IMR-90 (cell line): ENCODE measurements at regions not wholly inside any gene's neighbourhood (a gene's known extent, or its start where the extent isn't known, plus 50 kb on each side); places are given as distances from the start of the nearest gene placed in this dataset.

Source experiments
- ATAC-seq: fragments of 200-7000 bp; cut with Tn5 transposase; 2 replicates; pipeline ENCODE4 v1.9.1; 2020; ENCODE audit warnings: low read depth, mild to moderate bottlenecking, moderate library complexity
- BruUV-seq: library from RNA; stranded (reverse); fragments of 400-500 nt; replicated peaks from 2 replicates; lab custom pipeline; 2021; lab: Mats Ljungman, UMichigan
- CTCF ChIA-PET: fragments of 300-600 bp; formaldehyde crosslinking; extraction: SDS; loops from one replicate; lab custom pipeline; 2021; ENCODE audit warnings: antibody characterized with exemption; lab: Yijun Ruan, JAX
- POLR2A ChIA-PET: fragments of 300-600 bp; sonication (Branson Sonifier 250); formaldehyde crosslinking; loops from one replicate; lab custom pipeline; 2022; ENCODE audit warnings: antibody characterized with exemption; ENCODE audit not compliant: unreplicated experiment; lab: Charles Lee
- DNase-seq: peaks from one replicate; pipeline ENCODE4 v3.0.0; 2013
- H2AFZ ChIP-seq: replicated peaks from 2 replicates; pipeline ENCODE3; 2013; ENCODE audit warnings: low read length, mild to moderate bottlenecking; ENCODE audit not compliant: poor library complexity
- H2AK5ac ChIP-seq: 2 replicates; pipeline ENCODE4 v1.6.1; 2013; ENCODE audit warnings: low read depth, low read length, inconsistent platforms
- H2AK9ac ChIP-seq: replicated peaks from 2 replicates; pipeline ENCODE3; 2013; ENCODE audit warnings: mild to moderate bottlenecking, low read depth, low read length, moderate library complexity; ENCODE audit not compliant: poor library complexity
- H2BK120ac ChIP-seq: 2 replicates; pipeline ENCODE4 v1.6.1; 2013; ENCODE audit warnings: low read depth, low read length, inconsistent platforms
- H2BK15ac ChIP-seq: 3 replicates; pipeline ENCODE4 v1.6.1; 2013; ENCODE audit warnings: low read depth, low read length, inconsistent platforms
- H2BK20ac ChIP-seq: 2 replicates; pipeline ENCODE4 v1.6.1; 2013; ENCODE audit warnings: low read depth, mild to moderate bottlenecking, inconsistent platforms, low read length, moderate library complexity
- H2BK5ac ChIP-seq: 2 replicates; pipeline ENCODE4 v1.6.1; 2013; ENCODE audit warnings: mild to moderate bottlenecking, low read depth, low read length, inconsistent platforms; ENCODE audit not compliant: poor library complexity, severe bottlenecking
- H3K14ac ChIP-seq: replicated peaks from 2 replicates; pipeline ENCODE4 v1.6.1; 2013; ENCODE audit warnings: low read depth, low read length, inconsistent platforms
- H3K18ac ChIP-seq: 2 replicates; pipeline ENCODE4 v1.6.1; 2013; ENCODE audit warnings: low read depth, low read length, control low read depth
- H3K23ac ChIP-seq: 2 replicates; pipeline ENCODE4 v1.6.1; 2013; ENCODE audit warnings: low read depth, low read length, inconsistent platforms
- H3K27ac ChIP-seq: 2 replicates; pipeline ENCODE4 v1.5.1; 2013; ENCODE audit warnings: mild to moderate bottlenecking, control low read depth, low read length; ENCODE audit not compliant: insufficient read depth
- H3K27me3 ChIP-seq: 2 replicates; pipeline ENCODE4 v1.6.1; 2013; ENCODE audit warnings: low read length; ENCODE audit not compliant: control insufficient read depth, insufficient read depth
- H3K36me3 ChIP-seq: 2 replicates; pipeline ENCODE4 v1.6.1; 2013; ENCODE audit warnings: low read length, mixed read lengths; ENCODE audit not compliant: control insufficient read depth, insufficient read depth
- H3K4ac ChIP-seq: 2 replicates; pipeline ENCODE4 v1.6.1; 2013; ENCODE audit warnings: low read depth, low read length, inconsistent platforms
- H3K4me1 ChIP-seq: 2 replicates; pipeline ENCODE4 v1.6.1; 2013; ENCODE audit warnings: low read length, mixed read lengths; ENCODE audit not compliant: control insufficient read depth, insufficient read depth
- H3K4me2 ChIP-seq: 2 replicates; pipeline ENCODE4 v1.6.1; 2013; ENCODE audit warnings: low read depth, mild to moderate bottlenecking, control low read depth, low read length, moderate library complexity
- H3K4me3 ChIP-seq: 2 replicates; pipeline ENCODE4 v1.5.1; 2013; ENCODE audit warnings: low read depth, mild to moderate bottlenecking, control low read depth, low read length, moderate library complexity; ENCODE audit not compliant: insufficient read depth
- H3K56ac ChIP-seq: 2 replicates; pipeline ENCODE4 v1.6.1; 2013; ENCODE audit warnings: low read length, inconsistent platforms; ENCODE audit not compliant: insufficient read depth; ENCODE audit errors: extremely low read depth
- H3K79me1 ChIP-seq, 2 experiments: 2 replicates each; pipeline ENCODE4 v1.6.1; 2013; ENCODE audit warnings: low read length in 2 of 2, inconsistent platforms in 1 of 2, low read depth in 1 of 2
- H3K9ac ChIP-seq: 2 replicates; pipeline ENCODE4 v1.6.1; 2013; ENCODE audit warnings: low read depth, low read length, control low read depth
- H3K9me1 ChIP-seq: 2 replicates; pipeline ENCODE4 v1.6.1; 2013; ENCODE audit warnings: low read length, inconsistent platforms; ENCODE audit not compliant: insufficient read depth
- H3K9me3 ChIP-seq: 2 replicates; pipeline ENCODE4 v1.6.1; 2013; ENCODE audit warnings: low read length; ENCODE audit not compliant: control insufficient read depth, insufficient read depth
- H4K20me1 ChIP-seq: 2 replicates; pipeline ENCODE4 v1.6.1; 2013; ENCODE audit warnings: low read length, inconsistent platforms; ENCODE audit not compliant: insufficient read depth
- H4K5ac ChIP-seq: 2 replicates; pipeline ENCODE4 v1.6.1; 2013; ENCODE audit warnings: mild to moderate bottlenecking, low read depth, low read length, control low read depth
- H4K8ac ChIP-seq, 2 experiments: 2 replicates each; pipeline ENCODE4 v1.6.1; 2013; ENCODE audit warnings: low read depth in 2 of 2, low read length in 2 of 2, control low read depth in 1 of 2, inconsistent platforms in 1 of 2
- H4K91ac ChIP-seq: 2 replicates; pipeline ENCODE4 v1.6.1; 2013; ENCODE audit warnings: low read depth, low read length, inconsistent platforms; ENCODE audit not compliant: insufficient read depth
- BHLHE40 ChIP-seq: fragments of 150-350 bp; IDR thresholded peaks from 2 replicates; pipeline ENCODE4 v1.6.1; 2016; ENCODE audit warnings: mild to moderate bottlenecking, low read depth, low read length
- CEBPB ChIP-seq: IDR thresholded peaks from 2 replicates; pipeline ENCODE4 v1.6.1; 2012; ENCODE audit warnings: low read depth, low read length, improper control_type of control experiment
- CHD1 ChIP-seq: IDR thresholded peaks from 2 replicates; pipeline ENCODE4 v1.6.1; 2012; ENCODE audit warnings: low read depth, low read length, improper control_type of control experiment
- CTCF ChIP-seq: conservative IDR thresholded peaks from 2 replicates; pipeline ENCODE4 v1.5.1; 2012; ENCODE audit warnings: mild to moderate bottlenecking, low read depth, low read length, improper control_type of control experiment
- FOS ChIP-seq: fragments of 150-350 bp; IDR thresholded peaks from 2 replicates; pipeline ENCODE4 v1.6.1; 2016; ENCODE audit warnings: low read depth, low read length
- MAFK ChIP-seq: IDR thresholded peaks from 2 replicates; pipeline ENCODE4 v1.6.1; 2012; ENCODE audit warnings: low read depth, low read length, improper control_type of control experiment
- MAZ ChIP-seq: IDR thresholded peaks from 2 replicates; pipeline ENCODE4 v1.6.1; 2012; ENCODE audit warnings: low read depth, mild to moderate bottlenecking, low read length, improper control_type of control experiment, moderate library complexity, borderline replicate concordance
- MXI1 ChIP-seq: IDR thresholded peaks from 2 replicates; pipeline ENCODE4 v1.6.1; 2012; ENCODE audit warnings: low read depth, mild to moderate bottlenecking, low read length, moderate library complexity, borderline replicate concordance
- NFE2L2 ChIP-seq: fragments of 150-350 bp; IDR thresholded peaks from 2 replicates; pipeline ENCODE4 v1.6.1; 2016; ENCODE audit warnings: low read depth, mild to moderate bottlenecking, low read length
- POLR2A ChIP-seq: IDR thresholded peaks from 2 replicates; pipeline ENCODE4 v1.6.1; 2012; ENCODE audit warnings: mild to moderate bottlenecking, low read depth, low read length
- RAD21 ChIP-seq: IDR thresholded peaks from 2 replicates; pipeline ENCODE4 v1.6.1; 2012; ENCODE audit warnings: low read length, improper control_type of control experiment
- RCOR1 ChIP-seq: IDR thresholded peaks from 2 replicates; pipeline ENCODE4 v1.6.1; 2012; ENCODE audit warnings: mild to moderate bottlenecking, low read length, improper control_type of control experiment; ENCODE audit not compliant: insufficient replicate concordance
- RFX5 ChIP-seq: IDR thresholded peaks from 2 replicates; pipeline ENCODE4 v1.8.0; 2012; ENCODE audit warnings: low read depth, mild to moderate bottlenecking, low read length, moderate library complexity
- SMC3 ChIP-seq: fragments of 150-350 bp; IDR thresholded peaks from 2 replicates; pipeline ENCODE4 v1.6.1; 2016; ENCODE audit warnings: low read depth, mild to moderate bottlenecking, antibody characterized with exemption, low read length, moderate library complexity
- WGBS, 2 experiments: methylation state at CpG; one replicate each; pipeline versions ENCODE4 v1.1.5 to v1.1.7; 2013; ENCODE audit warnings: missing lambda C conversion rate in 2 of 2; ENCODE audit not compliant: insufficient read length in 1 of 2; ENCODE audit errors: extremely low coverage in 2 of 2; 5-methylcytosine and 5-hydroxymethylcytosine counted together
- dilution Hi-C: fragments of 300-500 bp; cut with HindIII; formaldehyde crosslinking; loops from one replicate; pipeline ENCODE4 v1.14.3; 2018; ENCODE audit warnings: low sequenced_read_pairs; ENCODE audit not compliant: unreplicated experiment
- in situ Hi-C: fragments of 300-500 bp; cut with MboI; formaldehyde crosslinking; loops from 3 replicates; pipeline ENCODE4 v1.14.3; 2019; ENCODE audit warnings: low sequenced_read_pairs, inconsistent platforms, mixed read lengths
- intact Hi-C: fragments of 100-400 bp; cut with micrococcal nuclease; formaldehyde crosslinking; loops from 2 replicates; pipeline ENCODE4 v1.10.0; 2022
- TF ChIP-seq, protein P1 (sequence below): fragments of 150-350 bp; IDR thresholded peaks from 2 replicates; pipeline ENCODE4 v1.6.1; 2017; ENCODE audit warnings: mild to moderate bottlenecking, antibody characterized with exemption, low read length, low read depth
- TF ChIP-seq, protein P2 (sequence below): fragments of 150-350 bp; IDR thresholded peaks from 2 replicates; pipeline ENCODE4 v1.6.1; 2016; ENCODE audit warnings: low read depth, mild to moderate bottlenecking, low read length, moderate library complexity, borderline replicate concordance

GRCh38 chr10:56508562-56508961 lies 147.5 kb upstream of the ZWINT start:
- Histone ChIP-seq H3K27me3 (no peaks in the 10 kb centered on the region), H3K4me3 (no peak overlapping the region), H3K18ac (no peak overlapping the region), H3K4me1 (no peaks in the 10 kb centered on the region), H4K5ac (no peak overlapping the region), H3K36me3 (no peaks in the 10 kb centered on the region), H3K56ac (no peak overlapping the region), H3K14ac (no peak overlapping the region), H3K4me2 (no peak overlapping the region), H3K4ac (no peak overlapping the region), H2AFZ (no peak overlapping the region), H3K9me1 (no peaks in the 10 kb centered on the region), H2BK120ac (no peak overlapping the region), H3K23ac (no peak overlapping the region), H2AK5ac (no peak overlapping the region), H4K20me1 (no peaks in the 10 kb centered on the region), H2BK20ac (no peak overlapping the region), H3K27ac (no peak overlapping the region), H3K79me1 (no peaks in the 10 kb centered on the region), H4K91ac (no peak overlapping the region), H3K9me3 (peaks cover 9% of the 10 kb centered on the region), H2BK15ac (no peak overlapping the region), H2AK9ac (no peak overlapping the region), H3K9ac (no peak overlapping the region), H2BK5ac (no peak overlapping the region), H4K8ac (no peak overlapping the region)
- intact Hi-C loops (loop anchor here (10.0 kb wide), 1 partner anchor 246 kb away; no protein-coding TSS in a partner anchor), in situ Hi-C loops (no loop called here), dilution Hi-C loops (no loop called here)
- DNase-seq: no peak
- WGBS, 2 experiments: 65% methylated on average over 2 of the region's 3 CpGs; no CpG with 5 or more reads in 1 of the 2 experiments
- ATAC-seq: no peak
- POLR2A ChIA-PET: no interaction called here
- TF ChIP-seq CHD1 (no peak), CTCF (no peak), CEBPB (no peak), MXI1 (no peak), POLR2A (no peak), RAD21 (no peak), FOS (no peak), SMC3 (no peak), RCOR1 (no peak), BHLHE40 (no peak), RFX5 (no peak), MAFK (no peak), NFE2L2 (no peak), MAZ (no peak)
- TF ChIP-seq, protein P1, sequence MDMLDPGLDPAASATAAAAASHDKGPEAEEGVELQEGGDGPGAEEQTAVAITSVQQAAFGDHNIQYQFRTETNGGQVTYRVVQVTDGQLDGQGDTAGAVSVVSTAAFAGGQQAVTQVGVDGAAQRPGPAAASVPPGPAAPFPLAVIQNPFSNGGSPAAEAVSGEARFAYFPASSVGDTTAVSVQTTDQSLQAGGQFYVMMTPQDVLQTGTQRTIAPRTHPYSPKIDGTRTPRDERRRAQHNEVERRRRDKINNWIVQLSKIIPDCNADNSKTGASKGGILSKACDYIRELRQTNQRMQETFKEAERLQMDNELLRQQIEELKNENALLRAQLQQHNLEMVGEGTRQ: no peak
- TF ChIP-seq, protein P2, sequence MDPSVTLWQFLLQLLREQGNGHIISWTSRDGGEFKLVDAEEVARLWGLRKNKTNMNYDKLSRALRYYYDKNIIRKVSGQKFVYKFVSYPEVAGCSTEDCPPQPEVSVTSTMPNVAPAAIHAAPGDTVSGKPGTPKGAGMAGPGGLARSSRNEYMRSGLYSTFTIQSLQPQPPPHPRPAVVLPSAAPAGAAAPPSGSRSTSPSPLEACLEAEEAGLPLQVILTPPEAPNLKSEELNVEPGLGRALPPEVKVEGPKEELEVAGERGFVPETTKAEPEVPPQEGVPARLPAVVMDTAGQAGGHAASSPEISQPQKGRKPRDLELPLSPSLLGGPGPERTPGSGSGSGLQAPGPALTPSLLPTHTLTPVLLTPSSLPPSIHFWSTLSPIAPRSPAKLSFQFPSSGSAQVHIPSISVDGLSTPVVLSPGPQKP: no peak
- no TSS peak for BruUV-seq
- CTCF ChIA-PET: no interaction called here
